HG03097 (cell line): ENCODE measurements at regions not wholly inside any gene's neighbourhood (a gene's known extent, or its start where the extent isn't known, plus 50 kb on each side); places are given as distances from the start of the nearest gene placed in this dataset.

Experiments
- ATAC-seq: cut with Tn5 transposase; IDR thresholded peaks from one replicate; pipeline ENCODE4 v1.9.1; 2021; ENCODE audit not compliant: unreplicated experiment, low FRiP score

- no peak for ATAC-seq
Measured at GRCh38 chr7:86950360-86950759, 109.1 kb downstream of the ELAPOR2 start.

GRCh38 chr7:86949779-86950260, 109.6 kb downstream of the ELAPOR2 start:
- no peak for ATAC-seq

- ATAC-seq = peak; percentile 78
Measured at GRCh38 chr7:86949052-86949778, 110.2 kb downstream of the ELAPOR2 start.

- no peak for ATAC-seq
Measured at GRCh38 chr7:86947929-86948328, 111.5 kb downstream of the ELAPOR2 start.

DNA sequence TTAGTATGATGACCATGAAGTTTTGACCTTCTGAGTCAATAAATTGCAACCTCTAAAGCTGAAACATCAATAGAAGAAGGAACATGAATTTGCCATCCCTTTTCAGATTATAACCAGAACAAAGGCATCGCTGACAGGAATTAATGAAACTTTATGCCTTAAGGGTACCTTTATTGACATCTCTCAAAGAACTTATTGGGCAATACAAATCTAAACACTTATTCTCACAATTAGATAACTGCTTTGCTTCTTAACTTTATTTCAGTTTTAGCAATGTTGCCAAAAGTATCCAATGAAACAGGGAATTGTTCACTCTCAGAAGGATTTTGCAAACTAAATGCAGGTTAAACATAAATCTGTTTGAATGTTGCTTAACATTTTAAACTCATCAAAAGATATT, 116.0 kb downstream of the ELAPOR2 start:
- ATAC-seq = no peak

- no peak for ATAC-seq
Measured at GRCh38 chr7:86942995-86943394, 116.5 kb downstream of the ELAPOR2 start.

GRCh38 chr7:86942081-86942480, 117.4 kb downstream of the ELAPOR2 start:
- ATAC-seq = no peak

DNA sequence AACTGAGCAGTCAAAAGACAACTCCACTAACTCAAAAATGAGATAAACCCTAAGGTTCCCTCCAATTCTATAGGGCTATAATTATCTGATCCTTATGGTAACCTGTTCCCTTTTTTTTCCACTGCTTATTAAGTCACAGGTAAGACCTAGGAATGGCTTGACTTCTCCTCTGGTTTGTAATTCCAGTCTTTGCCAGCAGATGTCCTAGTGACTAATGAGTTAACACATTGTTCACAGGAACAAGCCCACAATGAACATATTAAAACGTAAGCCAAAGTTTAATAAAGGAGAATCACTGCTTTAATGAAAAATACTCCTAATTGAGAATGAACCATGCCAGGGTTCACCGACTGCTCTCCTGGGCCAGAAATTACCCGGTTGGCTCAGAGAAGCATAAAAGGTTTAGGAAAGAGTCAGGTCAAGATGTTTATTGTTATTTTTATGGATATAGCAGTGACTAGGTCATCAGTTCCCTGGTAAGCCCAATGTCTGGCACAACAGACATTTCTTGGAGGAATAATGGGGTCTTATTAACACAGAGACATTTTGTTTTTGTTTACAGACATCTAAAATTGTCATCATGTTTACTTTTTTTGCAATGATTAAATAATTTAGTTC, 120.1 kb downstream of the ELAPOR2 start:
- peak; percentile 73 for ATAC-seq

GRCh38 chr7:86937363-86937878, 122.0 kb downstream of the ELAPOR2 start:
- no peak for ATAC-seq

- ATAC-seq = no peak
Measured at GRCh38 chr7:86933295-86933845, 126.1 kb downstream of the ELAPOR2 start.

DNA sequence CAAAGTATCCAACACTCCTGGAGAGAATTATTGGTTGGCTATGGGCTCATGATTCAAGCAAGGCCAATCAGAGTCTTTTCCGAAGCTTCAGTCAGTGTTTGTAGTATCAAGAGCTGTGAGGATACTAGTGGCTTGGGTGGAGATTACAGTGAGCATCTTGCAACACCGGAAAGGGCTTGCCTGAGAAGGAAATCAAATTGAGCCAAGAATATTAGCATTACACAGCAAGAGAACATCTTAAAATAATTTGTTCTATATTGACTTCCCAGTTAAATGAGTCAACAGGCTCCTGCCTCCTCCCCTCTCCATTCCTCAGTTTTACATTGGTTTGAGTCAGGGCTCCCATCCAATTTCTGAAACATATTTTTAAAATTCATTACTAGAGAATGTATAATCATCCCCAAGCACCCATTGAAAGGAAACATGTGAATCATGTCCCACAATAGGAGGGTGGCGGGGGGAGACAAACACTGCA, 127.4 kb downstream of the ELAPOR2 start:
- no peak for ATAC-seq

- no peak for ATAC-seq
Measured at GRCh38 chr7:86931439-86931838, 128.0 kb downstream of the ELAPOR2 start.

- ATAC-seq = no peak
Measured at GRCh38 chr7:86930554-86931307, 128.7 kb downstream of the ELAPOR2 start.

- no peak for ATAC-seq
Measured at GRCh38 chr7:86929293-86930109, 130.0 kb downstream of the ELAPOR2 start.

- ATAC-seq = no peak
Measured at GRCh38 chr7:86928308-86928707, 131.1 kb downstream of the ELAPOR2 start.

DNA sequence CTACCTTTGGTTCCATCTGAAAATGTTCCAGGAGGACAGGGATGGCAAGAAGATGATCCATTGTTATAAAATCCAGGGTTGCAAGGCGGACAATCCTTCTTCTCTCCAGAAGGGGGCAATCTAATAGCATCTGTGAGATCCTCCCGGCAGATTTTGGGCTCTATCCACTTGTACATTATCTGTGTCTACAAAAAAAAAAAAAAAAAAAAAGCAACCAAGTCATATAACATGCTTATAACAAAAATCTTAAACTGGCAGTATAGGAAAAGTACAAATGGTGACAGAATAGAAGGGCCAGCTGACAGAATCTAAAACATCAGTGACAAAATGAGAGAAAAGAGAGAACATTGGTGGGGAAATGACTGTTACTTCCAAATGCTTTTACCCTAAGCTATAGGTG, 132.7 kb downstream of the ELAPOR2 start:
- ATAC-seq = no peak

DNA sequence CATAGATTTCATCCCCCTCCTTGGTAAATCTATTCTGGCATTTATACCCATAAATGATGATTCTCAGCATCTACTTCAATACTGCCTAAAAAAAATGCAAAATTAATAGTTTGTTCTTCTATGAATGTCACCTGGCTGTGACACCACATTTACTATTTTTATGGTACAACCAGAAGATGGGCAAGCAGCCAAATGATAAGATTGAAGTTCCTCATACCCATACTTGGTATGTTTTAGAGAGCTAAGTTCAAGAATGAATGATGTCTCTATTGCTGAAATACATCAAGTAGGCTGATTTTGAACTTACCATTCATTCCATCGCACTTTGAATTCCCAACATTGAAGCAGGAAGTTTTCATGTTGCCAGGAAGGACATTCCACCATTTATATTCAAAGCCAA, 134.2 kb downstream of the ELAPOR2 start:
- ATAC-seq = no peak

- no peak for ATAC-seq
Measured at GRCh38 chr7:86923527-86923926, 135.9 kb downstream of the ELAPOR2 start.

DNA sequence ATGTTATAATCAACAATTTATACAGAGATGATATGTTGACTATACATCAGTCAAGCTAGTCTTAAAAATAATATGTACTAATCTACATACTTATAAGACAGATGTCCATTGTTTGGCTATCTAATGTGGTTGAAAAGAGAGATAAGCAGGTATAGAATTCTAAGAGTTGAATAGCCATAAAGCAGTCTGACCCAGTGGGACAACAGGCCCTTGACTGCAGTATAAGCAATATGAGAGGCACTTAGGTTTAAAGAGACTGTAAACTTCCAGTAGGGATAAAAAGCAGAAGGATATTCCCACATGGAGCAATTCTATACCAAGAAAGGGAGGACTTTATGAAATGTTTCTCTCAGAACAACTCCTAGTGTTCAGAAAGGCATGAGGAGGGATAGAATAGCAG, 139.3 kb downstream of the ELAPOR2 start:
- ATAC-seq = no peak

GRCh38 chr7:86918245-86918644, 141.2 kb downstream of the ELAPOR2 start:
- ATAC-seq = no peak
